GM21723 (cell line): ENCODE measurements at regions not wholly inside any gene's neighbourhood (a gene's known extent, or its start where the extent isn't known, plus 50 kb on each side); places are given as distances from the start of the nearest gene placed in this dataset.
"Not testable (repeated sequence)": the region's sequence is repeated elsewhere in the genome, so short reads cannot be mapped to it uniquely, and the experiment has no call there.

Experiments used
- ATAC-seq: cut with Tn5 transposase; IDR thresholded peaks from one replicate; pipeline ENCODE4 v1.9.1; 2021; ENCODE audit warnings: mild to moderate bottlenecking, moderate library complexity; ENCODE audit not compliant: unreplicated experiment

GRCh38 chr12:91702843-91703425 is 442.7 kb downstream of the BTG1 start:
- no peak for ATAC-seq

GRCh38 chr12:91695964-91696363 is 449.7 kb downstream of the BTG1 start:
- no peak for ATAC-seq

GRCh38 chr12:91695406-91695805 is 450.2 kb downstream of the BTG1 start:
- ATAC-seq, result not testable (repeated sequence)

GRCh38 chr12:91690531-91690930 is 455.1 kb downstream of the BTG1 start:
- no peak for ATAC-seq

- ATAC-seq, result no peak
These were observed 458.3 kb downstream of the BTG1 start for GRCh38 chr12:91687052-91688017.

GRCh38 chr12:91685917-91686316 is 459.7 kb downstream of the BTG1 start:
- ATAC-seq, result no peak

- no peak for ATAC-seq
These were observed 463.9 kb downstream of the BTG1 start for GRCh38 chr12:91681751-91682150.

GRCh38 chr12:91680864-91681263 is 464.8 kb downstream of the BTG1 start:
- ATAC-seq, result no peak

- no peak for ATAC-seq
These were observed 468.1 kb downstream of the BTG1 start for GRCh38 chr12:91677556-91677955.

GRCh38 chr12:91675401-91675800 is 470.2 kb downstream of the BTG1 start:
- ATAC-seq, result no peak

- no peak for ATAC-seq
These were observed 473.5 kb downstream of the BTG1 start for GRCh38 chr12:91672130-91672529.

- ATAC-seq, result no peak
These were observed 478.0 kb downstream of the BTG1 start for GRCh38 chr12:91667694-91668093.

- ATAC-seq, result no peak
These were observed 481.1 kb upstream of the DCN start for GRCh38 chr12:91663744-91664143.

GRCh38 chr12:91663310-91663709 is 480.7 kb upstream of the DCN start:
- ATAC-seq, result no peak

- ATAC-seq, result no peak
These were observed 479.4 kb upstream of the DCN start for GRCh38 chr12:91662021-91662420.

GRCh38 chr12:91657032-91657431 is 474.4 kb upstream of the DCN start:
- ATAC-seq, result no peak

- ATAC-seq, result no peak
These were observed 473.3 kb upstream of the DCN start for GRCh38 chr12:91655966-91656365.

GRCh38 chr12:91654087-91654486 is 471.5 kb upstream of the DCN start:
- ATAC-seq, result no peak

GRCh38 chr12:91651728-91652127 is 469.1 kb upstream of the DCN start:
- no peak for ATAC-seq

GRCh38 chr12:91643763-91644162 is 461.1 kb upstream of the DCN start:
- ATAC-seq, result no peak

GRCh38 chr12:91640021-91640420 is 457.4 kb upstream of the DCN start:
- no peak for ATAC-seq

GRCh38 chr12:91639327-91639726 is 456.7 kb upstream of the DCN start:
- no peak for ATAC-seq
